Esophagus squamous epithelium (tissue), 5 donors: ENCODE measurements at regions not wholly inside any gene's neighbourhood (a gene's known extent, or its start where the extent isn't known, plus 50 kb on each side); places are given as distances from the start of the nearest gene placed in this dataset.

ENCODE experiments used
- DNase-seq: peaks from one replicate; lab custom pipeline; 2025; lab: John Stamatoyannopoulos, UW
- H3K27ac ChIP-seq, 4 donors: fragments of 200-600 bp; sonication (generic); one replicate each; pipeline ENCODE4 v1.5.1; 2016 to 2019; ENCODE audit warnings: mild to moderate bottlenecking in 1 of 4
- H3K27me3 ChIP-seq, 4 donors: fragments of 200-600 bp; sonication (generic); 1 replicate in 3 of 4; 2 replicates in 1 of 4; pipeline versions ENCODE4 v1.5.1 to v1.6.0; 2017 to 2021; ENCODE audit warnings: antibody characterized with exemption in 1 of 4
- H3K36me3 ChIP-seq, 3 donors: fragments of 200-600 bp; sonication (generic); one replicate each; pipeline ENCODE4 v1.5.1; 2016 to 2019
- H3K4me1 ChIP-seq, 3 donors: fragments of 200-600 bp; sonication (generic); one replicate each; pipeline ENCODE4 v1.5.1; 2017 to 2019
- H3K4me3 ChIP-seq, 4 donors: fragments of 200-600 bp; sonication (generic); 1 replicate in 3 of 4; 2 replicates in 1 of 4; pipeline ENCODE4 v1.5.1; 2016 to 2019; ENCODE audit warnings: mild to moderate bottlenecking in 2 of 4, moderate library complexity in 1 of 4
- H3K9me3 ChIP-seq, 3 donors: fragments of 200-600 bp; sonication (generic); one replicate each; pipeline ENCODE4 v1.5.1; 2016 to 2019
- CTCF ChIP-seq, 6 experiments: fragments of 450-650 bp in 4 of 6; fragments of 200-600 bp in 2 of 6; sonication (generic) in 2 of 6; IDR thresholded peaks; one replicate each; pipeline ENCODE4 v1.5.1; 2016 to 2019; ENCODE audit warnings: antibody characterized with exemption in 6 of 6, mild to moderate bottlenecking in 4 of 6, moderate library complexity in 4 of 6
- POLR2A ChIP-seq, 4 donors: fragments of 450-650 bp; IDR thresholded peaks; one replicate each; pipeline ENCODE4 v1.6.1; 2017; ENCODE audit warnings: antibody characterized with exemption in 4 of 4, mild to moderate bottlenecking in 4 of 4, moderate library complexity in 3 of 4
- WGBS, 2 donors: methylation state at CpG; one replicate each; pipeline ENCODE4 v1.1.5; 2018; 5-methylcytosine and 5-hydroxymethylcytosine counted together
- intact Hi-C: fragments of 100-400 bp; cut with DNase I; formaldehyde crosslinking; loops from one replicate; pipeline ENCODE4 v1.15.0; 2022
- donor health status: DM: yes; HTN: yes; CAD: no.

- no peak for DNase-seq
- no peaks in the 10 kb centered on the region for H3K4me1 ChIP-seq
- H3K27ac ChIP-seq, result no peak overlapping the region
- no peak overlapping the region for H3K4me3 ChIP-seq
- no peaks in the 10 kb centered on the region for H3K36me3 ChIP-seq
- 40 to 46% methylated on average over 4 of the region's 4 CpGs for WGBS, 2 donors
- H3K9me3 ChIP-seq, result no peaks in the 10 kb centered on the region
- H3K27me3 ChIP-seq, result no peaks in the 10 kb centered on the region
- TF ChIP-seq POLR2A (IDR thresholded peaks at IDR 0.05), result no peak
- no peak for TF ChIP-seq CTCF (IDR thresholded peaks at IDR 0.05)
- intact Hi-C loops, result no loop called here
Measured at GRCh38 chr18:60277855-60278480, 94.6 kb downstream of the MC4R start.

GRCh38 chr18:60267391-60268058, 105.0 kb downstream of the MC4R start:
- intact Hi-C loops, result no loop called here
- H3K9me3 ChIP-seq, result peaks cover 0 to 5% (median 0%) of the 10 kb centered on the region in 3 donors
- no peaks in the 10 kb centered on the region for H3K36me3 ChIP-seq
- no peak overlapping the region for H3K4me3 ChIP-seq
- 77 to 79% methylated on average over 4 of the region's 4 CpGs for WGBS, 2 donors
- no peaks in the 10 kb centered on the region for H3K4me1 ChIP-seq
- no peak overlapping the region for H3K27ac ChIP-seq
- TF ChIP-seq CTCF (IDR thresholded peaks at IDR 0.05), result no peak
- TF ChIP-seq POLR2A (IDR thresholded peaks at IDR 0.05), result no peak
- H3K27me3 ChIP-seq, result no peaks in the 10 kb centered on the region
- no peak for DNase-seq

- H3K9me3 ChIP-seq, result peaks cover 0 to 5% (median 0%) of the 10 kb centered on the region in 3 donors
- H3K27ac ChIP-seq, result no peak overlapping the region
- H3K27me3 ChIP-seq, result no peaks in the 10 kb centered on the region
- no peaks in the 10 kb centered on the region for H3K4me1 ChIP-seq
- no peak overlapping the region for H3K4me3 ChIP-seq
- no peak for DNase-seq
- no peaks in the 10 kb centered on the region for H3K36me3 ChIP-seq
- WGBS, 2 donors, result 43 to 62% methylated on average over 5 of the region's 5 CpGs
- TF ChIP-seq CTCF (IDR thresholded peaks at IDR 0.05) (no peak), POLR2A (IDR thresholded peaks at IDR 0.05) (no peak)
- intact Hi-C loops, result no loop called here
Measured at GRCh38 chr18:60266558-60266957, 106.0 kb downstream of the MC4R start.

- no peaks in the 10 kb centered on the region for H3K36me3 ChIP-seq
- no peak overlapping the region for H3K4me3 ChIP-seq
- no peak overlapping the region for H3K27ac ChIP-seq
- TF ChIP-seq POLR2A (IDR thresholded peaks at IDR 0.05) (no peak), CTCF (IDR thresholded peaks at IDR 0.05) (no peak)
- H3K4me1 ChIP-seq, result no peaks in the 10 kb centered on the region
- no peaks in the 10 kb centered on the region for H3K9me3 ChIP-seq
- intact Hi-C loops, result no loop called here
- no peaks in the 10 kb centered on the region for H3K27me3 ChIP-seq
- no peak for DNase-seq
- whole genome bisulfite sequencing, 2 donors, result 78 to 83% methylated on average over 6 of the region's 6 CpGs
Measured at GRCh38 chr18:60259052-60259681, 113.4 kb downstream of the MC4R start.

- H3K9me3 ChIP-seq, result no peaks in the 10 kb centered on the region
- 90 to 91% methylated on average over 8 of the region's 8 CpGs for WGBS, 2 donors
- H3K4me1 ChIP-seq, result no peaks in the 10 kb centered on the region
- H3K27me3 ChIP-seq, result no peaks in the 10 kb centered on the region
- no peak overlapping the region for H3K27ac ChIP-seq
- H3K36me3 ChIP-seq, result no peaks in the 10 kb centered on the region
- H3K4me3 ChIP-seq, result no peak overlapping the region
- TF ChIP-seq CTCF (IDR thresholded peaks at IDR 0.05) (no peak), POLR2A (IDR thresholded peaks at IDR 0.05) (no peak)
- intact Hi-C loops, result no loop called here
- no peak for DNase-seq
Measured at GRCh38 chr18:60249388-60249787, 123.2 kb downstream of the MC4R start.
